Erythroblast (primary cell): ENCODE measurements at regions not wholly inside any gene's neighbourhood (a gene's known extent, or its start where the extent isn't known, plus 50 kb on each side); places are given as distances from the start of the nearest gene placed in this dataset.
"Not testable (repeated sequence)": the region's sequence is repeated elsewhere in the genome, so short reads cannot be mapped to it uniquely, and the experiment has no call there.

Source experiments
- DNase-seq, 2 experiments: peaks; one replicate each; lab custom pipeline; 2025; lab: John Stamatoyannopoulos, UW
- GATA1 ChIP-seq: IDR thresholded peaks from 2 replicates; pipeline ENCODE4 v1.6.1; 2011; ENCODE audit warnings: low read depth, mild to moderate bottlenecking, control low read depth, low read length, moderate library complexity
- POLR2A ChIP-seq: IDR thresholded peaks from 2 replicates; pipeline ENCODE4 v1.6.1; 2011; ENCODE audit warnings: mild to moderate bottlenecking, low read length

GRCh38 chr4:188300385-188300784, 161.1 kb downstream of the TRIML1 start:
- TF ChIP-seq GATA1, result no peak
- TF ChIP-seq POLR2A, result no peak

GRCh38 chr4:188305690-188306089, 166.4 kb downstream of the TRIML1 start:
- DNase-seq, result no peak
- no peak for TF ChIP-seq POLR2A
- TF ChIP-seq GATA1, result no peak

More at GRCh38 chr4:188300385-188300784, 161.1 kb downstream of the TRIML1 start:
- no peak for DNase-seq

GRCh38 chr4:188307591-188307990, 168.3 kb downstream of the TRIML1 start:
- no peak for TF ChIP-seq GATA1
- TF ChIP-seq POLR2A, result no peak
- DNase-seq, result no peak

- TF ChIP-seq GATA1 (no peak), POLR2A (no peak)
- no peak for DNase-seq
Observed at GRCh38 chr4:188308142-188308541, 168.9 kb downstream of the TRIML1 start.

GRCh38 chr4:188316391-188316790, 177.2 kb downstream of the TRIML1 start:
- no peak for TF ChIP-seq POLR2A
- no peak for TF ChIP-seq GATA1
- DNase-seq, result no peak

- no peak for DNase-seq
- no peak for TF ChIP-seq POLR2A
- no peak for TF ChIP-seq GATA1
Observed at GRCh38 chr4:188328966-188329365, 189.7 kb downstream of the TRIML1 start.

DNA sequence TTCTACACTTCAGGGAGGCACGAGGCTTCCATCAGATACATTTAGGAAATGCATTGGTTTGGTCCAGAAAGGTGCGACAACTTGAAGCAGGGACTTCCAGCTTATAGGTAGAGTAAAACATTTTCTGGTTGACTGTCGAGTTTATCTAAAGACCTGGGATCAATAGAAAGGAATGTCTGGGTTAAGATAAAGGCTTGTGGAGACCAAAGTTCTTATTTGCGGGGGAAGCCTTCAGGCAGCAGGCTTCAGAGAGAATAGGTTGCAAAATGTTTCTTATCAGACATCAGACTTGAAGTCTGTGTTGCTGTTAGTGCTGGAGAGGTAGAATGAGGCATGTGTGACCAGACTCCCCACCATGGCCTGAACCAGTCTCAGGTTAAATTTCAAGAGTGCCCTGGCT, 190.3 kb downstream of the TRIML1 start:
- TF ChIP-seq GATA1 (no peak), POLR2A (no peak)
- no peak for DNase-seq

GRCh38 chr4:188332265-188332664, 193.0 kb downstream of the TRIML1 start:
- no peak for DNase-seq
- TF ChIP-seq GATA1, result no peak
- no peak for TF ChIP-seq POLR2A

GRCh38 chr4:188336891-188337290, 197.7 kb downstream of the TRIML1 start:
- no peak for DNase-seq
- no peak for TF ChIP-seq POLR2A
- TF ChIP-seq GATA1, result no peak

- TF ChIP-seq POLR2A, result no peak
- TF ChIP-seq GATA1, result no peak
- no peak for DNase-seq
Observed at GRCh38 chr4:188341428-188341827, 202.2 kb downstream of the TRIML1 start.

GRCh38 chr4:188346171-188346809, 207.0 kb downstream of the TRIML1 start:
- DNase-seq, result no peak
- TF ChIP-seq POLR2A (no peak), GATA1 (no peak)

- DNase-seq, result no peak
Observed at GRCh38 chr4:188347339-188347738, 208.1 kb downstream of the TRIML1 start.

DNA sequence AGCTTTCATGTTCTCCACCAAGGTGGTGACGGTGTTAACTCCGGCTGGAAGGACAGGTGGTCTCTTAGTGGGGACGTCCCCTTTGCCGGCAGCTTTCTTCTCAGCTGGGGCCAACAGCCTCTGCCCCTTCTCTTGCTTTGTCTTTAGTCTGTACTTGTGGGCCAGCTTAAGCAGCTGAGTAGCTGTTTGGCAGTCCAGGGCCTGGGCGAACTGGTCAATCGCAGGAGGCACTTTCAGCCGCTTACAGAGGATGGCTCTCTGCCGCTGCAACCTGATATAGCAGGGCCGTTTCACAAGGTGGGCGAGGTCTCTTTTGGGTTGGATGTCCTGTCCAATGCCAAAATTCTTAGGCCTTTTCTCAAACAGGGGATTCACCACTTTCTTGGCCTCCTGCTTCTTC, 210.3 kb downstream of the TRIML1 start:
- DNase-seq, result not testable (repeated sequence)

More at GRCh38 chr4:188347339-188347738, 208.1 kb downstream of the TRIML1 start:
- no peak for TF ChIP-seq GATA1
- no peak for TF ChIP-seq POLR2A

DNA sequence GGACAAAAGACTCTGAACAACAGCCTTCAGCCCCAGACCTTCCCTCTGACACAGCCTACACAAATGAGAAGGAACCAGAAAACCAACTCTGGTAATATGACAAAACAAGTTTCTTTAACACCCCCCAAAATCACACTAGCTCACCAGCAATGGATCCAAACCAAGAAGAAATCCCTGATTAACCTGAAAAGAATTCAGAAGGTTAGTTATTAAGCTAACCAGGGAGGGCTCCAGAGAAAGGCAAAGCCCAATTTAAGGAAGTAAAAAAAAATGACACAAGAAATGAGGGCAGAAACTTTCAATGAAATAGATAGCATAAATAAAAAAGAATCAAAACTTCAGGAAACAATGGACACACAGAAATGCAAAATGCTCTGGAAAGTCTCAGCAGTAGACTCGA, 224.0 kb downstream of the TRIML1 start:
- DNase-seq, result no peak
- TF ChIP-seq GATA1, result no peak
- TF ChIP-seq POLR2A, result no peak

- no peak for DNase-seq
- TF ChIP-seq GATA1, result no peak
- TF ChIP-seq POLR2A, result no peak
Observed at GRCh38 chr4:188370777-188371176, 231.5 kb downstream of the TRIML1 start.

DNA sequence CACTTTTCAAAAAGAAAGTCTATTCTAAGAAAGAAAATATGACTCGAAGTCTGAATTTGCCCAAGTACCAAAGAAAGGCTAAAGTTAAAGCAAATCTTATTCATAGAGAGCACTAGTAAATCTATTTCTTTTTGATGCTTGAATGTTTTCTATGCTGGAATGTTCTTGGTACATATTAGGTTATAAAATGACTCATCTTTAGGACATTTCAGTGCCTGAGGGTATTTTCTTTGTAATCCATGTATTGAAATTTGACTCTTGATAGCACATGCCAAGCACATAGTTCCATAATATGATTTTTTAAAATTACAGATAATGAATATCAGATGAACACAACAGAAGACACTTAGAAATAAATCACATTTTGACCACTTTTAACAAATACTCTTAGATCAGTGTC, 232.8 kb downstream of the TRIML1 start:
- TF ChIP-seq POLR2A (no peak), GATA1 (no peak)

More for the DNA sequence above, 232.8 kb downstream of the TRIML1 start:
- no peak for DNase-seq
